Loucy (cell line): ENCODE measurements at regions not wholly inside any gene's neighbourhood (a gene's known extent, or its start where the extent isn't known, plus 50 kb on each side); places are given as distances from the start of the nearest gene placed in this dataset.

ENCODE experiments used
- H2AFZ ChIP-seq: fragments of 200-600 bp; sonication (generic); 2 replicates; pipeline ENCODE4 v1.6.0; 2016; ENCODE audit warnings: antibody characterized with exemption, mild to moderate bottlenecking, low read length, moderate library complexity
- H3F3A ChIP-seq: fragments of 200-600 bp; 2 replicates; pipeline ENCODE4 v1.6.0; 2016; ENCODE audit warnings: antibody characterized with exemption, low read depth, mild to moderate bottlenecking
- H3K27me3 ChIP-seq: fragments of 200-600 bp; sonication (generic); 2 replicates; pipeline ENCODE4 v1.6.1; 2014; ENCODE audit warnings: low read length, mild to moderate bottlenecking; ENCODE audit not compliant: insufficient read depth, poor library complexity, severe bottlenecking
- H3K36me3 ChIP-seq: fragments of 200-600 bp; sonication (generic); 2 replicates; pipeline ENCODE4 v1.6.1; 2016; ENCODE audit warnings: low read length; ENCODE audit not compliant: insufficient read depth
- H3K4me1 ChIP-seq: fragments of 200-600 bp; sonication (generic); 2 replicates; pipeline ENCODE4 v1.5.1; 2014; ENCODE audit warnings: low read length, mild to moderate bottlenecking; ENCODE audit not compliant: insufficient read depth, poor library complexity, severe bottlenecking
- H3K4me2 ChIP-seq: fragments of 200-600 bp; sonication (generic); 2 replicates; pipeline ENCODE4 v1.6.0; 2014; ENCODE audit warnings: antibody characterized with exemption, low read length, low read depth, mild to moderate bottlenecking; ENCODE audit not compliant: poor library complexity, severe bottlenecking
- H3K4me3 ChIP-seq: fragments of 200-600 bp; sonication (generic); 2 replicates; pipeline ENCODE4 v1.5.1; 2014; ENCODE audit warnings: low read length, mild to moderate bottlenecking, mixed read lengths; ENCODE audit not compliant: poor library complexity, severe bottlenecking
- H3K79me2 ChIP-seq: fragments of 200-600 bp; sonication (generic); 2 replicates; pipeline ENCODE4 v1.6.1; 2014; ENCODE audit warnings: low read length; ENCODE audit not compliant: insufficient read depth
- H3K9ac ChIP-seq: fragments of 200-600 bp; sonication (generic); 2 replicates; pipeline ENCODE4 v1.6.0; 2014; ENCODE audit warnings: mild to moderate bottlenecking, low read depth, low read length, moderate library complexity; ENCODE audit not compliant: poor library complexity, severe bottlenecking
- H3K9me2 ChIP-seq: fragments of 200-600 bp; sonication (generic); replicated peaks from 2 replicates; pipeline ENCODE4 v1.6.1; 2016; ENCODE audit warnings: low read depth, low read length, mixed read lengths
- H3K9me3 ChIP-seq: fragments of 200-600 bp; sonication (generic); 2 replicates; pipeline ENCODE4 v1.6.1; 2014; ENCODE audit warnings: mild to moderate bottlenecking, antibody characterized with exemption, low read length, low read depth; ENCODE audit not compliant: insufficient read depth
- H4K20me1 ChIP-seq: fragments of 200-600 bp; sonication (generic); 2 replicates; pipeline ENCODE4 v1.6.0; 2014; ENCODE audit warnings: antibody characterized with exemption, low read length, mild to moderate bottlenecking; ENCODE audit not compliant: insufficient read depth, poor library complexity, severe bottlenecking
- CTCF ChIP-seq: fragments of 200-600 bp; sonication (generic); conservative IDR thresholded peaks from 2 replicates; pipeline ENCODE4 v1.5.1; 2014; ENCODE audit warnings: mild to moderate bottlenecking, antibody characterized with exemption, low read length
- EZH2phosphoT487 ChIP-seq: fragments of 200-600 bp; IDR thresholded peaks from 2 replicates; pipeline ENCODE4 v1.6.1; 2018; ENCODE audit warnings: antibody characterized with exemption, mild to moderate bottlenecking, moderate library complexity, borderline replicate concordance

- Histone ChIP-seq H4K20me1 (no peaks in the 10 kb centered on the region), H3K4me1 (no peaks in the 10 kb centered on the region), H3K79me2 (no peaks in the 10 kb centered on the region), H3K9me3 (no peaks in the 10 kb centered on the region), H3K4me2 (no peak overlapping the region), H2AFZ (no peak overlapping the region), H3K27me3 (no peaks in the 10 kb centered on the region), H3K36me3 (no peaks in the 10 kb centered on the region), H3K4me3 (no peak overlapping the region), H3F3A (no peaks in the 10 kb centered on the region), H3K9me2 (no peaks in the 10 kb centered on the region), H3K9ac (no peak overlapping the region)
- TF ChIP-seq EZH2phosphoT487 (no peak), CTCF (no peak)
These were observed 214.1 kb upstream of the ANKH start for GRCh38 chr5:15085671-15086070.

- H3K4me2 ChIP-seq = no peak overlapping the region
- H4K20me1 ChIP-seq = no peaks in the 10 kb centered on the region
- TF ChIP-seq CTCF (no peak), EZH2phosphoT487 (no peak)
- H3F3A ChIP-seq = no peaks in the 10 kb centered on the region
- no peaks in the 10 kb centered on the region for H3K36me3 ChIP-seq
- no peak overlapping the region for H3K9ac ChIP-seq
- no peak overlapping the region for H2AFZ ChIP-seq
- no peaks in the 10 kb centered on the region for H3K27me3 ChIP-seq
- no peak overlapping the region for H3K4me3 ChIP-seq
- no peaks in the 10 kb centered on the region for H3K9me2 ChIP-seq
- no peaks in the 10 kb centered on the region for H3K4me1 ChIP-seq
- H3K9me3 ChIP-seq = no peaks in the 10 kb centered on the region
- no peaks in the 10 kb centered on the region for H3K79me2 ChIP-seq
These were observed 210.5 kb upstream of the ANKH start for GRCh38 chr5:15082096-15082495.

GRCh38 chr5:15080219-15080618 is 208.6 kb upstream of the ANKH start:
- H3K4me2 ChIP-seq = no peak overlapping the region
- no peak overlapping the region for H2AFZ ChIP-seq
- H3K27me3 ChIP-seq = no peaks in the 10 kb centered on the region
- H3K9ac ChIP-seq = no peak overlapping the region
- H4K20me1 ChIP-seq = no peaks in the 10 kb centered on the region
- no peaks in the 10 kb centered on the region for H3F3A ChIP-seq
- no peaks in the 10 kb centered on the region for H3K9me2 ChIP-seq
- H3K79me2 ChIP-seq = no peaks in the 10 kb centered on the region
- H3K9me3 ChIP-seq = no peaks in the 10 kb centered on the region
- H3K4me3 ChIP-seq = no peak overlapping the region
- H3K4me1 ChIP-seq = no peaks in the 10 kb centered on the region
- H3K36me3 ChIP-seq = no peaks in the 10 kb centered on the region
- TF ChIP-seq EZH2phosphoT487 = no peak
- no peak for TF ChIP-seq CTCF
